HG02623 (cell line): ENCODE measurements at regions not wholly inside any gene's neighbourhood (a gene's known extent, or its start where the extent isn't known, plus 50 kb on each side); places are given as distances from the start of the nearest gene placed in this dataset.
"Not testable (repeated sequence)": the region's sequence is repeated elsewhere in the genome, so short reads cannot be mapped to it uniquely, and the experiment has no call there.

Experiments
- ATAC-seq: cut with Tn5 transposase; IDR thresholded peaks from one replicate; pipeline ENCODE4 v1.9.1; 2021; ENCODE audit warnings: moderate library complexity; ENCODE audit not compliant: unreplicated experiment

DNA sequence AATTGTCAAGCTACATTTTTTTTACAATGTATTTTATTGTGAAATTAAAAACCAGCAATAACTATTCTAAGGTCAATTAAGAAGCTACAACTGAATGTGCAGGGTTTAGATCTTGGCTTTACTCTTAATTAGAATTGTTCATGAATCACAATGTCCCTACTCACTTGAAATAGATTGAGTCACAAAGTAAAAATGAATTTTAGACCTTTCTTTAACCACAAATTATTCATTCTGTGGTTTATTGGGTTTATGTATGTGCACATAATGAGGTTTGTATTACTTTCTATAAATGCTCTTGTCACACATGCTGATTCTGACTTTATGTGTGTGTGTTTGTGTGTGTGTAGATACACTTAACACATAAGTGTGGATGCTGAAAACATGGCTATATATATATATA is 647.0 kb upstream of the AADAT start:
- ATAC-seq = no peak

DNA sequence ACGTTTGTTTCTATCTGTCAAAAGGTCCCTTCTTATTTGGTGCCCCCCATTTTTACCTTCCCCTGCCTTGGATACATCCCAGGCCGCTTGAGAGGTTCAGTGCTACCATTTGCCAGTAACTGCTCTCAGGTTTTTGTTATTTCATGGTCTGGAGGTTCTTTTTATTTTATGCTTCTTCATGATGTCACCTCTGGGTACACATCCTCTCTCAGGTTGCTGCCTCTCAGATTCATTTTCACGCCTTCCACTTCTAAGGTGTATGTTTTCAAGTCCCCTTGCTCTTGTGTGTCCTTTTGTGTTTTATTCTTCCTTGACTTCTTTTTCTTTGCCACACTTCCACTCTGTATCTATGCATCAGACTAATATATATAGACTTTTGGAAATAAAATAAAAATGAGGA is 640.1 kb upstream of the AADAT start:
- ATAC-seq = no peak

DNA sequence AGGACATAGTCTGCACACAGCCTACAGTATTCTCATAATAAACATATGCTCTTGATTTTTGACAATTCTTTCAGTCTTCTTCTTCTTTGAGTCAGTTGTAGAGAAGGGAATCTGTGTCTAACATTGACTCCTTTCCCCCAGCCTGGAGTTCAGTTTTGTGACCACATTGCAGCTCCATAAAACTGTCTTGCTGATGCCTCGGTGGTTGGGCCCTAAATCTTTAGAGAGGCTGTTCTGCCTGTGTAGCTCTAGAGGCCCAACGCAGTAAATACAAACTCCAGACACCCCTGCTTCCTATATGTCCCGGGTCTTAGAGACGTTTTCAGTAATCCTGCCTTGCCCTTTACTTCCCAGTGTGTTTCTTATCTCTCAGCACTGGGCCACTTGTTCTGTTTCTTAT is 639.5 kb upstream of the AADAT start:
- ATAC-seq = no peak

DNA sequence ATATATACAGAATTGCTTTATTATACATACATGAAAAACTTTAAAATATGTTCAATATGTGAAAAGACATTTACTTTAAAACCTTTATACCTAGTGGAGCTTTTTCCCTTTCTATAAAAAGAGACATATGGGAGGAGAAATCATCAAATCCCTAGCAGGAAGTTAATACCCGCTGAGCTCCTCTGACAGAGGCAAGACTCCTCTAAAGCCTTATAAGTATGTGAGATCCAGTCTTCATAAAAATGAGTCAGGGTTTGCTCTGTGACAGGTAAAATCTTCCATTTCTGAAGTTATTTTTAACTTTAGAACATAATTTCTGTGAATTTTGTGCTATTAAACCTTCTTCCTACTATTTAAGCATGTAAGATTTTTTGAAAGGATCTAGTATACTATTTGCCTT is 634.4 kb upstream of the AADAT start:
- ATAC-seq = no peak

DNA sequence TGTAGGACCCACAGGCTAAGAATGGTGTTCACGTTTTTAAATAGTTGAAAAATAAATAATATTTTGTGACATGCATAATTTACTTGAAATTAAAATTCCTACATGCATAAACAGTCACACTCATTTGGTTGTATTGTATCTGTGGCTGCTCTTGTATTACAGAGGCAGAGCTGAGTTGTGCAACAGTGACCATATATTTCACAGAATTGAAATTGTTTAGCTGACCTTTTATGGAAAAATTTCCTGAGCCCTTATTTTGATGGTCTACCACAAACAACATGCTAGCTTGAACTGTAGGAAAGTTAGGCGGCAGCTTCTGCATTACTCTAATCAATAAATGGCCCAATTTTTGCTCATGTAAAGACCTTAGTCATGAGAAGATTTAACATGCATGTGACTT is 633.4 kb upstream of the AADAT start:
- no peak for ATAC-seq

DNA sequence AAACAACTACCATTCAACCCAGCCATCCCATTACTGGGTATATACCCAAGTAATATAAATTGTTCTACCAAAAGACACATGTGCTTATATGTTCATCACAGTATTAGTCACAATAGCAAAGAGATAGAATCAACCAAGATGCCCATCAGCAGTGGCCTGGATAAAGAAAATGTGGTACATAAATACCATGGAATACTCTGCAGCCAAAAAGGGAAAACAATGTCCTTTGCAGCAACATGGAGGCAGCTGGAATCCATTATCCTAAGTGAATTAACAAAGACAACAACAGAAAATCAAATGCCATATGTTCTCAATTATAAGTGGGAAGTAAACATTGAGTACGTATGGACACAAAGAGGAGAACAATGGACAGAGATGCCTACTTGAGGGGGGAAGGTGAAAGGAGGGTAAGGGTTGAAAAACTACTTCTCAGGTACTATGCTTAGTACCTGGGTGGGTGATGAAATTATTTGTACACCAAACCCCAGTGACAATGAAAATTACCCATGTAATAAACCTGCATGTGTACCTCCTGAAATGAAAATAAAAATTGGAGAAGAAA is 632.1 kb upstream of the AADAT start:
- no peak for ATAC-seq

DNA sequence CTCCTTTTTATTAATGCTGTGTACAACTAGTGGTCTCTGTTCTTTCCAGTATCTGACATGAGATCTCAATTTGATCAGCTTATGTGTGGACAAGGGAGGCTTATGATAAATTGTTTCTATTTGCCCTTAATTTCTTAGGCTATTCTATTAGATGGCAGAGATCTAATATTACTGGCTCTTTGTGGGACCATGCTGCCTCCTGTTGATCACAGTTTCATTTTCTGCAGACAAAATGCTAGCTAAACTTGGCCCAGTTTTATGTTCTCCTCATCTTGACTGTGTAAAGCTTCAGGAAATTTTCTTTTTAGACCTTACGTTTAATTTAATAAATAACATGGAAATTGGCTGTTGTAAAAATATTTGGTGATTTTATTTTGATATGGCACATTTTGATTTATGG is 627.1 kb upstream of the AADAT start:
- ATAC-seq = no peak

DNA sequence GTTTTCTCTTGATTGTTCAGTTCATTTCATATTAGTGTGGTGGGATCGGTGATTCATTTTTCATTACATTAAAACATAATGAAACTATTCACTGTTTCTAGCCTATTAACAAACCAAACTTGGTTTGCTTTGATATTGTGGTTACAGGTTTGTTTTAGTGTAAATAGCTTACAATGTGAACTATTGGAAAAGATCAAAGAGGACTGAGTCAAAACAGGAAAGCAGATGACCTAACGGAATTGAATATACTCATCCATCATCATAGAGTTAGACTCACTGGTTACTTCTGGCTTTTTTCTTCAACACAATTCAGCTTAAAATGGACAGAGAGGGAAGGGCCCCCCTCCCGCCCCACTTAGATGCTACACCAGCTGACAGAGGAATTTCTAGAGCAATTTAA is 616.2 kb upstream of the AADAT start:
- no peak for ATAC-seq

DNA sequence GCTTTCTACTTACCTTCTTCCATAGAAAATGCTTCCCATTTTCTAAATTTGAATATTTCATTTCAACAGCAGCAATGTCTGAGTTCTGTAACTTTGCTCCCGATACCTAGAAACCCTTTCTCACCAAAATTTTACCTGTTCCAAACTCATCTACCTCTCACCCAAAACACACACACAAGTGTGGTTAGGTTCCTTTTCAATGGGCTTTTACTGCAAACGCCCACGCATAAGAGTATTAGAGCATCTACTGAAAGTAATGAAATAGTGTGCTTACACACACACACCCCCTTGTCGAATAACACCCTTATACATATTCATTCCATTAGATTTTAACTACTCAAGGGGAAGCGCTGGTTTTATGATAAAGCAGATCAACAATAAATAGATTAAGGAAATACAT is 610.3 kb upstream of the AADAT start:
- ATAC-seq = no peak

DNA sequence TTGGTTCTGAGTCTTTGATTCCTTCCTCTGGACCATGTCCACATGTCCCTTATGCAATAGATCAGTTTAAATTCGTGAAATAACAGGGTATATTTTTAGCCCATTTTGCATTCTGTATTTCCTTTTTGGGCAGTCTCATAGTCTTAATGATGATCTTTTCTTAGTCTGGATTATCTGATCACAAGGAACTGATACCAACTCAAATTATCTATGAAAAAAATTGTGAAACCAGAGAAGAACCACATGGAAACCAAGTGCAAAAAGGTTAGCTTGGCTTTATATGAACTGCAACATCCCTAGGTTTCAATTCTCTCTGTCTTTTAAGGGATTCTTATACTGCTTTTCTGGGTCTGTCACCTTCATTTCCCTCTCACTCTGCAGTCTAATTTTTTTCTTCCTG is 608.6 kb upstream of the AADAT start:
- peak; percentile 63 for ATAC-seq

DNA sequence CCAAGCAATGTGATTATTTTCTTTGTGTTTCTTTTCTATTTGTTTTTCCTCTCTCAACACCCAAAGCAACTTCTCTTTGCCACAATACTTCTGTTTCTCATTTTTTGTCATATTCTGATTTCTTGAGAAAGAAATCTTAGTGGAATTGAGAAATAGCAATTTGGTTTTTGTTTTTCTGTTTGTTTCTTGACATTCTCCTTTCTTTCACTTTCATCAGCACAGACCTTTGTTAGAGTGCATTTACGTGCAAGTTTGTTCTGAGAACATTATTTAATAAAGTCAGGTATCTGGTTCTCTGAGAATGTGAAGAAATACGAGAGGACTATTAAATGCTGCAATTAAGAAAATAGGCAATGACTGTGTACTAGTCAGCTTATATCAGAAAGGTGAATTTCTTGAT is 608.1 kb upstream of the AADAT start:
- no peak for ATAC-seq

DNA sequence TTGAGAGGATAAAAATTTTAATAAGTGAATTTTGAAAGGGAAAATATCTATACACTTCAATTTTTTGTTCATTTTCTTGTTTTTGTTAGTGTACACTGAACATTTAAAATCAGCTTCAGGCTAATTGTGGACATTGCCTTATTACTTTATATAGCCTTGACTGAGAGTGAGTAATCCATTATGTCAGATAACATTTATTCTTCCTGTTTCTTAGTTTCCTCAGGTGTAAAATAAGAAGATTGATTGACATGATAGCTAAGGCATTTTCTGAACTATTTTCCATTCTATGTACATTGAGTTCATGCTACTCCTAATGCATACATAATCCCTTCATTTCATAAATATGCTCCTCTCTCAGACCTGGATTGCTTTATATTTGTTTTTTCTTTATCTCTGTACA is 607.3 kb upstream of the AADAT start:
- no peak for ATAC-seq

DNA sequence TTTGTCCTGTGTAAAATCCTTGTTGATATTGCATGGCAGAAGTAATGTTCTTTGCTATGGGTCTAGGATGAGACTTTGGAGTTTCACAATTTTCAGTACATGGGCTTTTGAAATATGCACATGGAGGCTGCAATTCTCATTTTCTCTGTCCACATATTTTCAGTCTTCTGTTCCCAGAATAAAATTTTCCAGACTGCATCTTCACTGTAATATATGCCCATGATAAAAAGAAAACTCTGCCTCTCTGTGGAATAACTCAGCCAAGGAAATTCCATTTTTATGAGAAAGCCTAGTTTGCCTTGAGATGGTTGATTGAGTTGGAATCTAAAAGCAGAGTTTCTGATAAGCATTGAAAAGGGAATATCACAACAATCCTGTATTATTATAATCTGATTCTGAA is 601.4 kb upstream of the AADAT start:
- no peak for ATAC-seq

DNA sequence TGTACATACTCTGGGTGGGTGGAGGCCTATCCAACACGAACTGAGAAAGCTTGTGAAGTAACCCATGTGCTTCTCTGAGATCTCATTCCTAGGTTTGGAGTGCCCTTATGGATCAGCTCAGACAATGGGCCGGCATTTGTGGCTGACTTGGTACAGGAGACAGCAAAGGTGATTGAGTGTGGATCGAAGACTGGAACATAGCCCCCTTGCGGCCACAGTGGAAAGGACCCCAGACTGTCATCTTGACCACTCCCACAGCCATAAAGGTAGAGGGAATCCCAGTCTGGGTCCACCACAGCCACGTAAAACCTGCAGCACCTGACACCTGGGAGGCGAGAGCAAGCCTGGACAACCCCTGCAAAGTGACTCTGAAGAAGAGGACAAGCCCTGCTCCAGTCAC is 598.0 kb upstream of the AADAT start:
- no peak for ATAC-seq

DNA sequence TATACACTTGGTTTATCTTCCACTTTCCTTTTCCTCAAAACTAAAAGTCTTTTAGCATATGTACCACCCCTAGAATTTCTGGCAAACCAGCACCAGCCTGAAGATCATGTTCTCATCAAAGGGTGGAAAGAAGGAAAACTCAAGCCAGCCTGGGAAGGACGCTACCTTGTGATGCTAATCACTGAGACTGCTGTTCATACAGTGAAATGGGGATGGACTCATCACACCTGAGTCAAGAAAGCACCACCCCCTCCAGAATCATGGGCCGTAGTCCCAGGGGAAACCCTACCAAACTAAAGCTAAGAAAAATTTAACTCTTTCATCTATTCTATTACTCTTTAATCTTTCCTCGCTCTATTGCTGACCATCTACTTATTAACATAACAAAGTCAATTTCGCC is 595.9 kb upstream of the AADAT start:
- ATAC-seq = not testable (repeated sequence)

DNA sequence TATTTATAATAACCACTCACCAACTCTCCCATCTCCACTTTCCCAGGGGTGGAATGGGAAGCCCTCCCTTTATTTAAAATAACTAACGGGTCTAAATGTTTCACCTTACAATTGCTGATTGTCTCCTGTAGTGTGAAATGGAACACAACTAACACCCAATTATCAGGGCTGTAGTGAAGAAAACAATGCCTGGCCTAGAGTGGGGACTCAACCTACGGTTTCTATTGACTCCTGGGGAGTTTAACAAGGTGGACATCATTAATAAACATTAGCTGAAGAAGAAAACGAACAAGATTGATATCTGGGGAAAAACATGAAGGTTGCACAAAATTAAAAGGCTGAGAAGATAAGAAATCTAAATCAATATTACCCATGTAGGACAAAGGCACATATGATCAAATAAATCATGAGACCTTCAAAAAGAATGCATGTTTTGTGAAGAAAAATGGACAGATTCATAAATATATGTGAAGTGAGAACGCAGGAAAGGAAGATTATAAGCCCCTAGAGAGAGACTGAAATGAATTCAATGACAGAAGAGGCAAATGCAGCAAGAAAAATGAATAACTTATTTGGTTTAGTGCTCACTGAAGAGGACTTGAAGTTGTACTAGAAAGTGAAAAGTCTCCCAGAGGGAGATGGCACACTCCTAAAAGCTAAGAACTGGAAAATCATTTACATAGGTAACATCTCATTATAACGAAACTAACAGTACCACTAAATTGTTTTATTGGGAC is 593.0 kb upstream of the AADAT start:
- ATAC-seq = no peak

DNA sequence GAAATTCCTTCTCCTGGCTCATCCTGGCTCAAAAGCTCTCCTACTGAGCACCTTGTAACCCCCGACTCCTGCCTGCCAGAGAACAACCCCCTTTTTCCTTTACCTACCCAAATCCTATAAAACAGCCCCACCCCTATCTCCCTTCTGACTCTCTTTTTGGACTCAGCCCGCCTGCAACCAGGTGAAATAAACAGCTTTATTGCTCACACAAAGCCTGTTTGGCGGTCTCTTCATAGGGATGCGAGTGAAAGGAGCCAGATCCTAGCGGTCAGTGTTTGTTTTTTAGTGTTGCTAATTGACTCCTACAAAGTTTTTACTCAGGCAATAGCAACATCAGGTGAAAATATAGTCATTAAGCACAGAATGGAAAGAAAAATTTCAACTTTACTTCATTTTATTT is 592.3 kb upstream of the AADAT start:
- not testable (repeated sequence) for ATAC-seq

DNA sequence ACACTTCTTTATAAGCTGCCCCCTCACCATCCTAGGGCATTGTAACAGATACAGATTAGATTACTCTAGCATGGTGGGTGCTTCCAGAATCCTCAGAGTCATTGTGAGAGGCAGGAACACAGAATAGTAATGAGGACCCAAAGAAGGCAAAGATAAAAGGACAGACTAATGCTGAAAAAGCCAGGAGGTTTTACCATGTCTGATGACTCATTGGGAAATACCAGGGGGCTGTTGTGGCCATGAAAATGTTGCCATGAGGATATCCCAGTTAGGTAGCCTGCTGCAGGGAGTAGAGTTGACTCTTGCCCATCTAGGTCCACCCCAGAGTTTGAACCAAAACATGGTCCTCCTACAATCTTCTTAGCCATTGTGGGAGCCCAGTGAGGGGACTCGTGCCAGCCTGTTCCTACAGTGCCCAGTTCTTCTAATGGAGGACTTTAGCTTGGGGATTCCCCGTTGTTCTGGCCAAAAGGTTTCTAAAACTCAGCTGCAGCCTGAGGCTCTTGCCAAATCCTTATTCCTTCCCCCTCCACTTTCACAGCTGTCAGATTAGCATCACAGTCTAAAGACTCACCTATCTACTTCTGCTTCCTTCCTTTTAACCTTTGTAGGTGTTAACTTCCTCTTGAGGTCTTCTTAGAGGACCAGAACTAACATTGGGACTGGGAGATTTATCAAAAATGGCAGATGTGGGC is 586.0 kb upstream of the AADAT start:
- ATAC-seq = no peak

DNA sequence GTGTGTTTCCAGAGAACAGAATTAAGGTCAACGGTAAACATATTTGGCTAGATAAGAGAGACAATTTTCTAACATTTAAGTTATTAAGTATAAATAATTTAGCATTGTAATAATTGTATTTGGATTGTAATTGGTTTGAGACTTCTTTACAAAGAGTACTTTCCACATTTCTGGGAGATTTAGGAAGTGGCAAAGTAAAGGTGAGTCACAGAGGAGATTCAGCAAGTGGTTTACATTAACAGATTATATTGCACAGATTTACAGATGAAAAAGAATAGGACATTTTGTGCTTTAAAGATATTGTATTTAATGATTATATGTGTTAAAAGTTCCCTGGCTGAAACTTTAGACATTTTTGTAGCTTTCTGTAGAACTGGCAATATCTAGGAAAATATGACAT is 584.4 kb upstream of the AADAT start:
- no peak for ATAC-seq

DNA sequence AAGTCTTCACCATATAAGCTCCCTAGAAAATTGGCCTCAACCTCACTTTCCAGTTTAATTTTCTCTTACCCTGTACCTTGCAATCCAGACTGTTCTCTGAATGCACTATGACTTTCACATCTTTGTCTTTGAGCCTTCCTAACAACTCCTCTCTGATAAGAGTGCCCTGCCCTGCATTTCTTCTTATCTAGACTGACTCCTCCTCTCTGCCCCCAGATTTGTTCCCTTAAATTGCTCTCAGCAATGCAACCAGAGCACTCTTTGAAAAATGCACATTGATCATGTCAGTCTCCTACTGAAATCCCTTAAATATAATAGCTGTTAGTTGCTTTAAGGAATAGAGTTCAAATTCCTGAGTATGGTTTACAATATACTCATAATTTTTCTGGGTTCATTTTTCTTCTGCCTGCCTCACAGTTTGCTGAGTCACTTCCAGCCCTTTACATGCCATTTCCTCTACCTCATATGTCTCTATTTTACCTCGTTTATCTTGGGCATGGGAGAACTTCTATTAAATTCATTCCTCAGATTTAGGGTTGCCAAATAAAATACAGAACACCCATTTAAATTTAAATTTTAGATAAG is 582.7 kb upstream of the AADAT start:
- ATAC-seq = no peak

DNA sequence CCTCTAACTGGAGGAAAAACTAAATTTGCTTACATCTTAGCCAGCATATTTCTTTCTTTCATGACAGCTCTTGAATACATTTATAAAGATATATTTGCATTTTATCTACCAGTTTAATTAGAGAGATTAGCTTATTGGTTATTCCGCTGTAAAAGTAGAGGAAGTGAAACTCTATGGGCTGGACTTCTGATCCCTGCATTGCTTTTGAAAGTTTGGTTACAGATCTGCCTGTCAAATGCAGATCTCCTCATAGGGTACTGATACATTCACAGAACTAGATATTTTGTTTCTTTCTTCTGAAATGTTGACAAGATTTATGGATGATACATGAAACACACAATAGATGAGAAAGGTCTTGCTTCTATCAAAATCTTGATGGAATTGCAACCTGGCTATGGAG is 581.4 kb upstream of the AADAT start:
- no peak for ATAC-seq

DNA sequence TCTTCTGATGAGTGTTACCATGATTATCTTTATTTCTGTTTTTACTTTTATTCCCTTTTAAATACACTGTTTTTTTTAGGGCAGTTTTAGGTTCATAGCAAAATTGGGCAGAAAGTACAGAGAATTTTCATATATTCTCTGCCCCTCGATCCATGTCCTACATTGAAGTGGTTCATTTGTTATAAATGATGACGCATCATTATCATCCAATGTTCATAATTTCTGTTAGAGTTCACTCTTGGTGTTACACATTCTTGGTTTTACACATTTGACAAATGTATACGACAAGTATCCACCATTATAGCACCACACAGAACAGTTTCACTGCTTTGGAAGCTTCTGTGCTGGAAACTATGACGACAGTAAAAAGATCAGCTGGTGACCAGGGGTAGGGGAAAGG is 578.1 kb upstream of the AADAT start:
- ATAC-seq = no peak
